Parathyroid adenoma (tissue), 2 donors: ENCODE measurements at regions not wholly inside any gene's neighbourhood (a gene's known extent, or its start where the extent isn't known, plus 50 kb on each side); places are given as distances from the start of the nearest gene placed in this dataset.

Source experiments
- H2AFZ ChIP-seq: fragments of 300-600 bp; sonication (generic); one replicate; pipeline ENCODE4 v1.7.0; 2017; ENCODE audit warnings: antibody characterized with exemption, mild to moderate bottlenecking
- H3K27ac ChIP-seq: fragments of 300-600 bp; sonication (generic); one replicate; pipeline ENCODE4 v1.7.0; 2017
- H3K27me3 ChIP-seq: fragments of 300-600 bp; sonication (generic); one replicate; pipeline ENCODE4 v1.7.0; 2017; ENCODE audit warnings: low read length; ENCODE audit not compliant: control insufficient read depth, insufficient read depth
- H3K36me3 ChIP-seq: fragments of 300-600 bp; sonication (generic); one replicate; pipeline ENCODE4 v1.7.0; 2017; ENCODE audit warnings: low read length; ENCODE audit not compliant: control insufficient read depth, insufficient read depth
- H3K4me1 ChIP-seq: fragments of 300-600 bp; sonication (generic); one replicate; pipeline ENCODE4 v1.7.0; 2017; ENCODE audit warnings: control low read depth
- H3K4me2 ChIP-seq: fragments of 300-600 bp; sonication (generic); one replicate; pipeline ENCODE4 v1.7.0; 2017; ENCODE audit warnings: low read length
- H3K4me3 ChIP-seq: fragments of 300-600 bp; sonication (generic); one replicate; pipeline ENCODE4 v1.7.0; 2017; ENCODE audit warnings: low read depth, low read length
- H3K79me2 ChIP-seq: fragments of 300-600 bp; sonication (generic); one replicate; pipeline ENCODE4 v1.7.0; 2017; ENCODE audit warnings: control low read depth
- H3K9ac ChIP-seq: fragments of 300-600 bp; sonication (generic); one replicate; pipeline ENCODE4 v1.7.0; 2017; ENCODE audit warnings: mild to moderate bottlenecking
- H3K9me3 ChIP-seq: fragments of 300-600 bp; sonication (generic); one replicate; pipeline ENCODE4 v1.7.0; 2017; ENCODE audit warnings: low read length; ENCODE audit not compliant: control insufficient read depth
- TF ChIP-seq, protein P1 (sequence below): fragments of 300-600 bp; sonication (generic); IDR thresholded peaks from one replicate; pipeline ENCODE4 v1.7.0; 2017; ENCODE audit warnings: antibody characterized with exemption, mild to moderate bottlenecking
- donor health status: primary hyperparathyroidism.

DNA sequence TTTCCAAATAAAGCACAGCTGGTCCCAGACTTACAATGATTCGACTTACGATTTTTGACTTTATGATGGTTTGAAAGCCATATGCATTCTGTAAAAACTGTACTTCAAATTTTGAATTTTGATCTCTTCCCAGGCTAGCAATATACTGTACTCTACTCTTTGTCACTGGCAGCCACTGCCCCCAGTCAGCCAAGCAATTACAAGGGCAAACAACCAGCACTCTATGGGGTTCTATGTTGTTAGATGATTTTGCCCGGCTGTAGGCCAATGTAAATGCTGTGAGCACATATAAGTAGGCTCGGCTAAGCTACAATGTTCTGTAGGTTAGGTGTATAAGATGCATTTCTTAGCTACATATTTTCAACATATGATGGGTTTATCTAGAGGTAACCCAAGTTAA lies 217.3 kb downstream of the RAB38 start:
- Histone ChIP-seq H2AFZ (no peak overlapping the region), H3K9me3 (no peaks in the 10 kb centered on the region), H3K9ac (no peak overlapping the region), H3K4me2 (no peak overlapping the region), H3K36me3 (no peaks in the 10 kb centered on the region), H3K27me3 (no peaks in the 10 kb centered on the region), H3K4me3 (no peak overlapping the region), H3K27ac (no peak overlapping the region), H3K4me1 (no peaks in the 10 kb centered on the region), H3K79me2 (no peaks in the 10 kb centered on the region)
- TF ChIP-seq, protein P1, sequence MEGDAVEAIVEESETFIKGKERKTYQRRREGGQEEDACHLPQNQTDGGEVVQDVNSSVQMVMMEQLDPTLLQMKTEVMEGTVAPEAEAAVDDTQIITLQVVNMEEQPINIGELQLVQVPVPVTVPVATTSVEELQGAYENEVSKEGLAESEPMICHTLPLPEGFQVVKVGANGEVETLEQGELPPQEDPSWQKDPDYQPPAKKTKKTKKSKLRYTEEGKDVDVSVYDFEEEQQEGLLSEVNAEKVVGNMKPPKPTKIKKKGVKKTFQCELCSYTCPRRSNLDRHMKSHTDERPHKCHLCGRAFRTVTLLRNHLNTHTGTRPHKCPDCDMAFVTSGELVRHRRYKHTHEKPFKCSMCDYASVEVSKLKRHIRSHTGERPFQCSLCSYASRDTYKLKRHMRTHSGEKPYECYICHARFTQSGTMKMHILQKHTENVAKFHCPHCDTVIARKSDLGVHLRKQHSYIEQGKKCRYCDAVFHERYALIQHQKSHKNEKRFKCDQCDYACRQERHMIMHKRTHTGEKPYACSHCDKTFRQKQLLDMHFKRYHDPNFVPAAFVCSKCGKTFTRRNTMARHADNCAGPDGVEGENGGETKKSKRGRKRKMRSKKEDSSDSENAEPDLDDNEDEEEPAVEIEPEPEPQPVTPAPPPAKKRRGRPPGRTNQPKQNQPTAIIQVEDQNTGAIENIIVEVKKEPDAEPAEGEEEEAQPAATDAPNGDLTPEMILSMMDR: no peak

DNA sequence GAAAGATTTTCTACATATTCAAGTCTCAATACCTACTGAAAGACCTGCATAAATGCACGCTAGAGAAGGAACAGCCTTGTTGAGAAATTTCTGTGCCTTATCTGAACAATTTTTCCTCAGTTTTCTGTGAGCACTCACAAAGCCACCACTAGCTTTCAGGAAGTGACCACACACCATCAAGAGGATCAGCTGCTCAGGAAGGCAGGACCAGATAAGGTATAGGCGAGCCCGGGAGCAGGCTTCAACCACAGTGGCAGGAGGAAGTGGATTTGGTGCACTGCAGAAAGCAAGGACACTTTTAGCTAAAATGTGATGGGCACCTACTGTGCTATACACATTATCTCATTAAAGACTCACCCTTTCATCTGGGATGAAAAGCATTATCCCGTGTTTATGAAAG lies 220.8 kb downstream of the RAB38 start:
- Histone ChIP-seq H3K4me1 (no peaks in the 10 kb centered on the region), H3K9me3 (no peaks in the 10 kb centered on the region), H3K36me3 (no peaks in the 10 kb centered on the region), H3K79me2 (no peaks in the 10 kb centered on the region), H3K27me3 (no peaks in the 10 kb centered on the region), H2AFZ (no peak overlapping the region), H3K4me3 (no peak overlapping the region), H3K4me2 (no peak overlapping the region), H3K27ac (no peak overlapping the region), H3K9ac (no peak overlapping the region)
- TF ChIP-seq, protein P1: no peak

DNA sequence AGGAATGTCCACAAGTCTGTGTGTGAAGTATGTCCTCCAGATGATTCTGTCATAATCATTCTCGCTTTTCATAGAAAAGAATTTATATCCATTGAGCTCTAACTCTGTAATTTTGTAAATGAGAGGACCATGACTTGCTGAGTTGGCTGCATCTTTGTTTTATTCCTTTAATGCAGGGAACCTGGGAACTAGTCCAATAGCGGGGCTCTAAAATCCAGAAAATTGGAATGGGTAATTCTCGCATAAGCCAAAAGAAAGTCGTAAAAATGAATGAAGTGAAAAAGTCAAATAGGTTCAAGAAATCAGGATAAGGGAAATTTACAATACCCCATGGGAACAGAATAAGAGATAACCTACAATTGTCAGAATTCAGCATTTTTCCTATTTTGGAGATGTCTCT lies 232.5 kb downstream of the RAB38 start:
- Histone ChIP-seq H3K9me3 (no peaks in the 10 kb centered on the region), H3K4me1 (no peaks in the 10 kb centered on the region), H3K27ac (no peak overlapping the region), H3K36me3 (no peaks in the 10 kb centered on the region), H3K9ac (no peak overlapping the region), H3K4me3 (no peak overlapping the region), H3K79me2 (no peaks in the 10 kb centered on the region), H3K4me2 (no peak overlapping the region), H3K27me3 (no peaks in the 10 kb centered on the region), H2AFZ (no peak overlapping the region)
- TF ChIP-seq, protein P1: no peak

DNA sequence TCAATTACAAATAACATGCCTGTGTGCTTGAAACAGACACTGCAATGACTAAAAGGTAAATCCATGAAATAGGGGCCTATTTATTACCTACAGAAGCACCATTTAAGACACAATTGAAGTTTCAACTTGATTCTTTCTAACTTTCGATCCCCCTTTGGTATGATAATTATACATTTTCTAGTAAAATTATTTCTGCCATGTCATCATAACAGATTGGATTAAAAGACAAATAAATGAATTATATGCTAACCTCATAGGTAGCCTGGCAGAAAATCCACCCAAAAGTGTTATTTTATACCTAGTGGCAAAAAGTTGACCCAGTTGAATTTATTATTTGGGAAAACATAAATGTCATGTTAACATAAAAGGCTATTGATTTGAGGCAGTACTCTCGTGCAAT lies 241.1 kb downstream of the RAB38 start:
- Histone ChIP-seq H3K4me1 (no peaks in the 10 kb centered on the region), H3K9ac (no peak overlapping the region), H3K4me3 (no peak overlapping the region), H3K79me2 (no peaks in the 10 kb centered on the region), H2AFZ (no peak overlapping the region), H3K27me3 (no peaks in the 10 kb centered on the region), H3K36me3 (no peaks in the 10 kb centered on the region), H3K27ac (no peak overlapping the region), H3K4me2 (no peak overlapping the region), H3K9me3 (no peaks in the 10 kb centered on the region)
- TF ChIP-seq, protein P1: no peak

DNA sequence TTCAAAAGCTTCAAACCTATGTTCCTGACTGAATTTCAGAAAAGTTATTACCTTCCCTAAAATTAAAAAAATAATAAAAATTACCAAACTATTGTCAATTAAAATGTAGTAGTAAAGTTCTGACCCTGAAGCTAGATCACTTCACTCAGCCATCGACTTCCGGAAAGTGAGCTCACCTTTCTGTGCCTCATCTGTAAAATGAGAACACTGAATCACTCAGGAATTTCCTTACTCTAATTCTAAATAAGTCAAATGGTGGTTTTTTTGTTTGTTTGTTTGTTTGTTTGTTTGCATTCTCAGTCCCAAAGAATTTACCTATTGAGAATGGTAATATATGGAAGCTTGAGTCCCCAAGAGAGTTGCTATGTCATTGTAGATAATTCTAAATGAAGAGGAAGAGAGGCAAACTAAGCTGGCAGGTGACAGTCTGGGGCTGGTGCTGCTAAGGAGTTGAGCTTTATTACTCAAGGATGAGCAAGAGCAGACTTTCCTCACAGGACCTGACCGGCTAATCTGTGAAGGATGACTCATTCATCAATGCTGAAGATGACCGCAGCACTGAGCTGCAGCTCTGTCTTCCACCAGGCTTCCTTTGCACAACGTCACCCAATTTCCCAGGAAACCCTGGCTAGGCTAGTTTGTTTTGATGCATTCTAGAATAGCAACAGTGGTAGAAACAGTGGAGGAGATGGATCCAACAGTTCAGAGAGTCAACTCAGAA lies 248.8 kb downstream of the RAB38 start:
- H3K27me3 ChIP-seq: no peaks in the 10 kb centered on the region
- H3K4me3 ChIP-seq: no peak overlapping the region
- H3K4me2 ChIP-seq: no peak overlapping the region
- H3K9me3 ChIP-seq: no peaks in the 10 kb centered on the region
- no peaks in the 10 kb centered on the region for H3K4me1 ChIP-seq
- H3K9ac ChIP-seq: no peak overlapping the region
- TF ChIP-seq, protein P1: no peak
- no peak overlapping the region for H3K27ac ChIP-seq
- no peaks in the 10 kb centered on the region for H3K36me3 ChIP-seq
- H2AFZ ChIP-seq: no peak overlapping the region
- H3K79me2 ChIP-seq: no peaks in the 10 kb centered on the region
